NT2/D1 (cell line): ENCODE measurements at regions not wholly inside any gene's neighbourhood (a gene's known extent, or its start where the extent isn't known, plus 50 kb on each side); places are given as distances from the start of the nearest gene placed in this dataset.

Experiments used
- DNase-seq: peaks from one replicate; pipeline ENCODE4 v3.0.0-alpha.2; 2011; ENCODE audit warnings: low read depth, low spot score
- H3K27me3 ChIP-seq: 2 replicates; pipeline ENCODE4 v1.6.0; 2011; ENCODE audit warnings: mild to moderate bottlenecking; ENCODE audit not compliant: insufficient read length, insufficient read depth
- H3K36me3 ChIP-seq: 2 replicates; pipeline ENCODE4 v1.6.1; 2011; ENCODE audit warnings: mild to moderate bottlenecking, low read length, mixed read lengths; ENCODE audit not compliant: insufficient read depth, insufficient read length
- H3K4me1 ChIP-seq: 2 replicates; pipeline ENCODE4 v1.5.1; 2011; ENCODE audit not compliant: insufficient read depth, insufficient read length
- H3K4me3 ChIP-seq: 2 replicates; pipeline ENCODE4 v1.5.1; 2011; ENCODE audit warnings: low read depth; ENCODE audit not compliant: insufficient read length
- H3K9ac ChIP-seq: 2 replicates; pipeline ENCODE4 v1.6.0; 2011; ENCODE audit warnings: low read depth; ENCODE audit not compliant: insufficient read length
- H3K9me3 ChIP-seq: 2 replicates; pipeline ENCODE4 v1.5.1; 2011; ENCODE audit warnings: mild to moderate bottlenecking, low read length; ENCODE audit not compliant: insufficient read depth
- SUZ12 ChIP-seq: IDR thresholded peaks from 2 replicates; pipeline ENCODE4 v1.6.1; 2011; ENCODE audit not compliant: insufficient read length, insufficient read depth; ENCODE audit errors: extremely low read depth
- YY1 ChIP-seq: IDR thresholded peaks from 2 replicates; pipeline ENCODE4 v1.6.1; 2011; ENCODE audit not compliant: insufficient read length, insufficient read depth
- ZNF274 ChIP-seq: IDR thresholded peaks from 2 replicates; pipeline ENCODE4 v1.6.1; 2011; ENCODE audit warnings: mild to moderate bottlenecking, low read depth, low read length

- TF ChIP-seq YY1 (no peak), SUZ12 (no peak), ZNF274 (no peak)
- Histone ChIP-seq H3K27me3 (no peaks in the 10 kb centered on the region), H3K9me3 (no peaks in the 10 kb centered on the region), H3K9ac (no peak overlapping the region), H3K36me3 (no peaks in the 10 kb centered on the region), H3K4me3 (no peak overlapping the region), H3K4me1 (no peaks in the 10 kb centered on the region)
- no peak for DNase-seq
Measured at GRCh38 chr20:7031222-7031621, 263.7 kb downstream of the BMP2 start.

GRCh38 chr20:7038029-7038428 lies 270.5 kb downstream of the BMP2 start:
- TF ChIP-seq YY1 (no peak), SUZ12 (no peak), ZNF274 (no peak)
- DNase-seq, result no peak
- no peaks in the 10 kb centered on the region for H3K36me3 ChIP-seq

GRCh38 chr20:7057611-7058010 lies 290.1 kb downstream of the BMP2 start:
- Histone ChIP-seq H3K4me3 (no peak overlapping the region), H3K9ac (no peak overlapping the region), H3K9me3 (no peaks in the 10 kb centered on the region), H3K36me3 (no peaks in the 10 kb centered on the region), H3K4me1 (no peaks in the 10 kb centered on the region), H3K27me3 (no peaks in the 10 kb centered on the region)
- no peak for DNase-seq
- TF ChIP-seq ZNF274, result no peak
- TF ChIP-seq YY1, result no peak
- TF ChIP-seq SUZ12, result no peak

More at GRCh38 chr20:7038029-7038428, 270.5 kb downstream of the BMP2 start:
- Histone ChIP-seq H3K9me3 (no peaks in the 10 kb centered on the region), H3K4me1 (no peaks in the 10 kb centered on the region), H3K4me3 (no peak overlapping the region), H3K9ac (no peak overlapping the region), H3K27me3 (no peaks in the 10 kb centered on the region)

- H3K9me3 ChIP-seq, result no peaks in the 10 kb centered on the region
- H3K4me3 ChIP-seq, result no peak overlapping the region
- H3K36me3 ChIP-seq, result no peaks in the 10 kb centered on the region
- no peaks in the 10 kb centered on the region for H3K27me3 ChIP-seq
- H3K9ac ChIP-seq, result no peak overlapping the region
- DNase-seq, result no peak
- no peak for TF ChIP-seq YY1
- no peak for TF ChIP-seq ZNF274
- no peak for TF ChIP-seq SUZ12
- no peaks in the 10 kb centered on the region for H3K4me1 ChIP-seq
Measured at GRCh38 chr20:7078804-7079203, 311.3 kb downstream of the BMP2 start.

GRCh38 chr20:7080472-7080871 lies 313.0 kb downstream of the BMP2 start:
- no peak overlapping the region for H3K9ac ChIP-seq
- no peak overlapping the region for H3K4me3 ChIP-seq
- TF ChIP-seq ZNF274, result no peak
- TF ChIP-seq SUZ12, result no peak
- TF ChIP-seq YY1, result no peak
- H3K36me3 ChIP-seq, result no peaks in the 10 kb centered on the region
- DNase-seq, result no peak
- H3K9me3 ChIP-seq, result no peaks in the 10 kb centered on the region
- H3K4me1 ChIP-seq, result no peaks in the 10 kb centered on the region
- no peaks in the 10 kb centered on the region for H3K27me3 ChIP-seq

GRCh38 chr20:7085467-7085866 lies 318.0 kb downstream of the BMP2 start:
- Histone ChIP-seq H3K36me3 (no peaks in the 10 kb centered on the region), H3K9ac (no peak overlapping the region), H3K27me3 (no peaks in the 10 kb centered on the region), H3K4me1 (no peaks in the 10 kb centered on the region), H3K4me3 (no peak overlapping the region), H3K9me3 (no peaks in the 10 kb centered on the region)
- no peak for DNase-seq
- TF ChIP-seq SUZ12 (no peak), ZNF274 (no peak), YY1 (no peak)

GRCh38 chr20:7087803-7088202 lies 320.3 kb downstream of the BMP2 start:
- no peak overlapping the region for H3K9ac ChIP-seq
- no peaks in the 10 kb centered on the region for H3K27me3 ChIP-seq
- no peaks in the 10 kb centered on the region for H3K36me3 ChIP-seq
- TF ChIP-seq ZNF274 (no peak), SUZ12 (no peak), YY1 (no peak)
- no peaks in the 10 kb centered on the region for H3K4me1 ChIP-seq
- DNase-seq, result no peak
- H3K4me3 ChIP-seq, result no peak overlapping the region
- H3K9me3 ChIP-seq, result no peaks in the 10 kb centered on the region
